ENCODE measurements at regions not wholly inside any gene's neighbourhood (a gene's known extent, or its start where the extent isn't known, plus 50 kb on each side); places are given as distances from the start of the nearest gene placed in this dataset.

DNA sequence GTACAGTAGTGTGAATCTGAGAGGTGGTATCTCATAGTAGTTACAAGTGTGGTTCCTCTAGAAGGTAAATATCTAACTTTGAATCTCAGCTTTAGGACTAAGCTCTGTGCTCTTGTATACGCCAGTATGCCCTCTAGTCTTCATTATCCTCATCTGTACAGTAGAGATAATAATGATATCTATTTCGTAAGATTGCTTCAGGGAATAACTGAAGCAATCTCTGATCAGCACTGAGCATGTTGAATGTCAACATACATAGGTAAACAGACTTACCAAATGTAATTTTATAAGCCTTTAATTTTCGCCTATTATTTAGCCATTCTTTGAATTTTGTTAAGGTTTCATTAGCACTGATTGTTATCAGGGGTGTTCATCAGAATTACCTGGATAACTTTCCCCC lies 175.2 kb upstream of the ANKRD50 start:
- Histone ChIP-seq H3K4me3 (replicated peaks in 1 of 2; ENCODE audit: low read depth in 1 of 2, low read length in 2 of 2) (no peak overlapping the region), H3K4me1 (ENCODE audit: control insufficient read depth in 1 of 2, insufficient read depth in 2 of 2, low read length in 2 of 2) (no peaks in the 10 kb centered on the region), H3K79me2 (ENCODE audit: insufficient read depth, low read length) (no peaks in the 10 kb centered on the region), H3K27ac (ENCODE audit: low read depth, low read length) (no peak overlapping the region), H3K9me3 (ENCODE audit: control insufficient read depth in 1 of 2, insufficient read depth in 1 of 2, low read depth in 1 of 2, low read length in 2 of 2) (no peaks in the 10 kb centered on the region), H4K20me1 (ENCODE audit: insufficient read depth) (no peaks in the 10 kb centered on the region), H3K36me3 (ENCODE audit: control insufficient read depth in 1 of 2, insufficient read depth in 2 of 2, low read length in 2 of 2) (no peaks in the 10 kb centered on the region), H3K9me2 (ENCODE audit: insufficient read depth) (no peaks in the 10 kb centered on the region), H2AFZ (ENCODE audit: low read depth, low read length, poor library complexity, severe bottlenecking) (no peak overlapping the region), H3K9ac (ENCODE audit: low read length) (no peak overlapping the region), H3K27me3 (ENCODE audit: insufficient read depth, low read length) (no peaks in the 10 kb centered on the region), H3K4me2 (ENCODE audit: low read length) (no peak overlapping the region)
- intact Hi-C loops (cut with micrococcal nuclease), result no loop called here
- TF ChIP-seq POLR2AphosphoS5 (IDR thresholded peaks at IDR 0.05; ENCODE audit: low read depth, low read length) (no peak), FOSL1 (IDR thresholded peaks at IDR 0.05; ENCODE audit: low read depth) (no peak), SIN3A (IDR thresholded peaks at IDR 0.05; ENCODE audit: low read depth) (no peak), ELF1 (IDR thresholded peaks at IDR 0.05; ENCODE audit: borderline replicate concordance, low read depth) (no peak), ZFX (IDR thresholded peaks at IDR 0.05) (no peak), POLR2A (IDR thresholded peaks at IDR 0.05; ENCODE audit: borderline replicate concordance, extremely low read depth, insufficient read depth, insufficient read length) (no peak), EZH2phosphoT487 (IDR thresholded peaks at IDR 0.05; ENCODE audit: borderline replicate concordance) (no peak), REST (IDR thresholded peaks at IDR 0.05; ENCODE audit: low read depth) (no peak), RAD21 (IDR thresholded peaks at IDR 0.05; ENCODE audit: low read depth) (no peak), ZNF274 (IDR thresholded peaks at IDR 0.05; ENCODE audit: low read depth, low read length) (no peak), CBX3 (IDR thresholded peaks at IDR 0.05; ENCODE audit: low read depth) (no peak), EZH2 (IDR thresholded peaks at IDR 0.05) (no peak), SP1 (IDR thresholded peaks at IDR 0.05; ENCODE audit: low read depth) (no peak), YY1 (IDR thresholded peaks at IDR 0.05; ENCODE audit: extremely low read depth, insufficient replicate concordance, low read depth, low read length) (no peak), CTCF (IDR thresholded peaks at IDR 0.05 in 2 of 3, conservative IDR thresholded peaks at IDR 0.05 in 1 of 3; ENCODE audit: borderline replicate concordance in 1 of 3, insufficient read depth in 1 of 3, low read depth in 2 of 3, low read length in 2 of 3) (no peak), CEBPB (IDR thresholded peaks at IDR 0.05; ENCODE audit: low read depth) (no peak), TCF7L2 (IDR thresholded peaks at IDR 0.05; ENCODE audit: borderline replicate concordance, extremely low read depth, insufficient read depth, insufficient read length) (no peak), SRF (IDR thresholded peaks at IDR 0.05; ENCODE audit: low read depth) (no peak)
- TF ChIP-seq, protein P1, sequence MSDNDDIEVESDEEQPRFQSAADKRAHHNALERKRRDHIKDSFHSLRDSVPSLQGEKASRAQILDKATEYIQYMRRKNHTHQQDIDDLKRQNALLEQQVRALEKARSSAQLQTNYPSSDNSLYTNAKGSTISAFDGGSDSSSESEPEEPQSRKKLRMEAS (IDR thresholded peaks at IDR 0.05), result no peak
- CTCF ChIA-PET, result no interaction called here
- no peak for DNase-seq (ENCODE audit: low read depth, low spot score)
- RAD21 ChIA-PET (ENCODE audit: low non-redundant PET in 1 of 2, low total read pairs in 2 of 2, uncharacterized antibody in 2 of 2, unreplicated experiment in 2 of 2), result no interaction called here
- POLR2A ChIA-PET, result no interaction called here
- BruUV-seq (replicated peaks), result no TSS peak
- no peak for ATAC-seq

All from HCT116 (cell line).